Colonic mucosa (tissue), 4 donors: ENCODE measurements at regions not wholly inside any gene's neighbourhood (a gene's known extent, or its start where the extent isn't known, plus 50 kb on each side); places are given as distances from the start of the nearest gene placed in this dataset.

Experiments
- DNase-seq: peaks from one replicate; pipeline ENCODE4 v3.0.0-alpha.2; 2020
- H3K27ac ChIP-seq: fragments of 200-600 bp; one replicate; pipeline ENCODE4 v1.8.0; 2021
- H3K27me3 ChIP-seq: fragments of 200-600 bp; one replicate; pipeline ENCODE4 v1.8.0; 2021
- H3K36me3 ChIP-seq: fragments of 200-600 bp; one replicate; pipeline ENCODE4 v1.8.0; 2021
- H3K4me1 ChIP-seq: fragments of 200-600 bp; one replicate; pipeline ENCODE4 v1.8.0; 2021; ENCODE audit warnings: mild to moderate bottlenecking
- H3K4me3 ChIP-seq: fragments of 200-600 bp; one replicate; pipeline ENCODE4 v1.8.0; 2021
- H3K9ac ChIP-seq, 2 donors: one replicate each; pipeline ENCODE4 v1.7.0; 2013; ENCODE audit warnings: control low read depth in 2 of 2, low read depth in 2 of 2, low read length in 2 of 2
- H3K9me3 ChIP-seq: fragments of 200-600 bp; one replicate; pipeline ENCODE4 v1.8.0; 2021
- CTCF ChIP-seq: fragments of 200-600 bp; IDR thresholded peaks from one replicate; pipeline ENCODE4 v1.8.0; 2022; ENCODE audit warnings: antibody characterized with exemption, mild to moderate bottlenecking
- intact Hi-C: fragments of 100-400 bp; cut with DNase I; formaldehyde crosslinking; loops from one replicate; pipeline ENCODE4 v1.14.1; 2022
- donor health status: healthy.
- donor health status: DM: no; HTN: no; CAD: no.
- donor health status: DM: no; HTN: no; CAD: no.

GRCh38 chr10:53111529-53111928, 338.9 kb upstream of the MBL2 start:
- intact Hi-C loops = no loop called here
- no peak for DNase-seq
- no peaks in the 10 kb centered on the region for H3K36me3 ChIP-seq

GRCh38 chr10:53109320-53109719, 336.7 kb upstream of the MBL2 start:
- no peak for DNase-seq
- Histone ChIP-seq H3K27me3 (no peaks in the 10 kb centered on the region), H3K4me3 (no peak overlapping the region), H3K9ac (no peak overlapping the region), H3K4me1 (no peaks in the 10 kb centered on the region), H3K27ac (no peak overlapping the region), H3K36me3 (no peaks in the 10 kb centered on the region), H3K9me3 (no peaks in the 10 kb centered on the region)
- TF ChIP-seq CTCF = no peak
- intact Hi-C loops = no loop called here

More at GRCh38 chr10:53111529-53111928, 338.9 kb upstream of the MBL2 start:
- Histone ChIP-seq H3K9me3 (no peaks in the 10 kb centered on the region), H3K9ac (no peak overlapping the region), H3K4me3 (no peak overlapping the region), H3K27me3 (no peaks in the 10 kb centered on the region), H3K27ac (no peak overlapping the region), H3K4me1 (no peaks in the 10 kb centered on the region)
- no peak for TF ChIP-seq CTCF

- no peak overlapping the region for H3K9ac ChIP-seq
- no peak for TF ChIP-seq CTCF
- H3K4me1 ChIP-seq = no peaks in the 10 kb centered on the region
- no peaks in the 10 kb centered on the region for H3K9me3 ChIP-seq
- H3K27ac ChIP-seq = no peak overlapping the region
- intact Hi-C loops = no loop called here
- no peak overlapping the region for H3K4me3 ChIP-seq
- H3K27me3 ChIP-seq = no peaks in the 10 kb centered on the region
- no peaks in the 10 kb centered on the region for H3K36me3 ChIP-seq
- no peak for DNase-seq
Observed at GRCh38 chr10:53108317-53108934, 335.8 kb upstream of the MBL2 start.

- no peak for TF ChIP-seq CTCF
- Histone ChIP-seq H3K27me3 (no peaks in the 10 kb centered on the region), H3K27ac (no peak overlapping the region), H3K4me3 (no peak overlapping the region), H3K9ac (no peak overlapping the region), H3K36me3 (no peaks in the 10 kb centered on the region), H3K4me1 (no peaks in the 10 kb centered on the region), H3K9me3 (no peaks in the 10 kb centered on the region)
- intact Hi-C loops = no loop called here
- no peak for DNase-seq
Observed at GRCh38 chr10:53107711-53108110, 335.1 kb upstream of the MBL2 start.

- DNase-seq = no peak
- no peak overlapping the region for H3K27ac ChIP-seq
- H3K9me3 ChIP-seq = no peaks in the 10 kb centered on the region
- H3K4me1 ChIP-seq = no peaks in the 10 kb centered on the region
- no peak overlapping the region for H3K4me3 ChIP-seq
- no peaks in the 10 kb centered on the region for H3K36me3 ChIP-seq
- H3K9ac ChIP-seq = no peak overlapping the region
- intact Hi-C loops = no loop called here
- no peak for TF ChIP-seq CTCF
- H3K27me3 ChIP-seq = no peaks in the 10 kb centered on the region
Observed at GRCh38 chr10:53102424-53102823, 329.8 kb upstream of the MBL2 start.
